Transverse colon (tissue), 4 donors: ENCODE measurements at regions not wholly inside any gene's neighbourhood (a gene's known extent, or its start where the extent isn't known, plus 50 kb on each side); places are given as distances from the start of the nearest gene placed in this dataset.

Experiments used
- DNase-seq: peaks from one replicate; pipeline ENCODE4 v3.0.0-alpha.2; 2019
- H3K27ac ChIP-seq, 4 donors: fragments of 200-600 bp; sonication (generic); 2 replicates each; pipeline ENCODE4 v1.5.1; 2016 to 2018; ENCODE audit warnings: inconsistent platforms in 4 of 4
- H3K27me3 ChIP-seq: fragments of 200-600 bp; sonication (generic); 2 replicates; pipeline ENCODE4 v1.5.1; 2017; ENCODE audit warnings: inconsistent platforms
- H3K36me3 ChIP-seq, 4 donors: fragments of 200-600 bp; sonication (generic); 2 replicates each; pipeline ENCODE4 v1.5.1; 2017 to 2019; ENCODE audit warnings: inconsistent platforms in 4 of 4
- H3K4me1 ChIP-seq, 4 donors: fragments of 200-600 bp; sonication (generic); 2 replicates each; pipeline ENCODE4 v1.5.1; 2017 to 2020; ENCODE audit warnings: inconsistent platforms in 4 of 4
- H3K4me3 ChIP-seq, 4 donors: fragments of 200-600 bp; sonication (generic); 1 replicate in 1 of 4; 2 replicates in 3 of 4; pipeline versions ENCODE4 v1.5.1 to v1.6.1; 2017 to 2019; ENCODE audit warnings: inconsistent platforms in 4 of 4
- H3K9me3 ChIP-seq, 2 donors: fragments of 200-600 bp; sonication (generic); 2 replicates each; pipeline ENCODE4 v1.5.1; 2017 to 2019; ENCODE audit warnings: inconsistent platforms in 2 of 2
- CTCF ChIP-seq, 5 experiments: fragments of 200-600 bp in 3 of 5; fragments of 450-650 bp in 2 of 5; sonication (generic) in 3 of 5; IDR thresholded peaks; 1 replicate in 2 of 5; 2 replicates in 3 of 5; pipeline ENCODE4 v1.5.1; 2016 to 2017; ENCODE audit warnings: antibody characterized with exemption in 5 of 5, inconsistent platforms in 3 of 5, mild to moderate bottlenecking in 2 of 5, moderate library complexity in 1 of 5
- EP300 ChIP-seq: sonication (generic); formaldehyde crosslinking; IDR thresholded peaks from one replicate; pipeline ENCODE4 v1.6.1; 2017; ENCODE audit warnings: antibody characterized with exemption, low read depth
- POLR2A ChIP-seq: fragments of 450-650 bp; IDR thresholded peaks from one replicate; pipeline ENCODE4 v1.6.1; 2016; ENCODE audit warnings: antibody characterized with exemption, mild to moderate bottlenecking, moderate library complexity
- POLR2AphosphoS5 ChIP-seq, 3 donors: sonication (generic); formaldehyde crosslinking; IDR thresholded peaks; one replicate each; pipeline ENCODE4 v1.6.1; 2016; ENCODE audit warnings: antibody characterized with exemption in 3 of 3
- WGBS, 2 donors: methylation state at CpG; one replicate each; pipeline ENCODE4 v1.1.5; 2018; ENCODE audit warnings: low coverage in 1 of 2; 5-methylcytosine and 5-hydroxymethylcytosine counted together
- in situ Hi-C, 4 donors: fragments of 200-750 bp; cut with MboI; loops; one replicate each; pipeline versions ENCODE4 v1.15.0 to v1.15.1; 2017; ENCODE audit warnings: low sequenced_read_pairs in 3 of 4, low pct_ligation_motif_present in 1 of 4, low pct_unique_long_range_greater_than_20kb in 1 of 4
- intact Hi-C: fragments of 100-400 bp; cut with DNase I; formaldehyde crosslinking; loops from one replicate; pipeline ENCODE4 v1.15.1; 2023; ENCODE audit warnings: low total_unique reads

DNA sequence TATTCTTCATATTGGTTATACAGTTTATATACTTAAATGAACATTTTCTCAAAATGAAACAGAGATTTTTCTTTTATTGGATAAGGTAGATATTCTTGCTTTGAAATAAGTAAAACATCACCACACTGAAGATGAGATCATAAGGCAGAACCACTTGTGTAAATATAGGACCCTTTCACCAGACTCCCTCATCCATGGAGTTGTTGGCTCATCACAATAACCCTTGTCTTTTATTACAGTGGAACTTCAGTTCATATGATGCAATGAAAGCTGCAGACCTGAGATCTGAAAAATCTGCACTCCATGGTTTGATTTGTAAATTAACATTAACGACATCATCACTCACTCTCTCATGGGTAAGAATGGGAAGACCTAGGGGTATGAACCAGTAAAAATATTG is 51.9 kb upstream of the DBX2 start:
- in situ Hi-C loops (no loop called here), intact Hi-C loops (no loop called here)
- H3K4me1 ChIP-seq: no peaks in the 10 kb centered on the region
- H3K36me3 ChIP-seq: no peaks in the 10 kb centered on the region
- no peaks in the 10 kb centered on the region for H3K27me3 ChIP-seq
- H3K4me3 ChIP-seq: no peak overlapping the region
- no peak overlapping the region for H3K27ac ChIP-seq
- WGBS, 2 donors: 89 to 92% methylated on average over 1 of the region's 1 CpG
- no peaks in the 10 kb centered on the region for H3K9me3 ChIP-seq
- DNase-seq: no peak
- TF ChIP-seq POLR2AphosphoS5 (IDR thresholded peaks at IDR 0.05) (no peak), POLR2A (no peak), EP300 (no peak), CTCF (IDR thresholded peaks at IDR 0.05) (no peak)

- WGBS, 2 donors: 81 to 88% methylated on average over 2 to 10 of the region's 10 CpGs
- no peaks in the 10 kb centered on the region for H3K9me3 ChIP-seq
These were observed 55.1 kb upstream of the DBX2 start for GRCh38 chr12:45105996-45106395.

GRCh38 chr12:45112306-45112705 is 61.4 kb upstream of the DBX2 start:
- Histone ChIP-seq H3K27ac (no peak overlapping the region), H3K27me3 (no peaks in the 10 kb centered on the region), H3K4me3 (no peak overlapping the region), H3K9me3 (no peaks in the 10 kb centered on the region), H3K36me3 (no peaks in the 10 kb centered on the region), H3K4me1 (no peaks in the 10 kb centered on the region)
- 70 to 75% methylated on average over 2 of the region's 2 CpGs for WGBS, 2 donors
- in situ Hi-C loops (no loop called here), intact Hi-C loops (no loop called here)
- TF ChIP-seq EP300 (no peak), POLR2AphosphoS5 (IDR thresholded peaks at IDR 0.05) (no peak), POLR2A (no peak), CTCF (IDR thresholded peaks at IDR 0.05) (no peak)
- no peak for DNase-seq

More at GRCh38 chr12:45105996-45106395, 55.1 kb upstream of the DBX2 start:
- no peak for TF ChIP-seq POLR2A
- TF ChIP-seq EP300: no peak
- TF ChIP-seq POLR2AphosphoS5 (IDR thresholded peaks at IDR 0.05): no peak
- no peak for TF ChIP-seq CTCF (IDR thresholded peaks at IDR 0.05)
- Histone ChIP-seq H3K27ac (no peak overlapping the region), H3K27me3 (no peaks in the 10 kb centered on the region), H3K36me3 (no peaks in the 10 kb centered on the region), H3K4me1 (no peaks in the 10 kb centered on the region), H3K4me3 (no peak overlapping the region)
- intact Hi-C loops (no loop called here), in situ Hi-C loops (no loop called here)
- no peak for DNase-seq

- 81 to 100% methylated on average over 1 to 2 of the region's 2 CpGs for WGBS, 2 donors
- no peak for DNase-seq
- Histone ChIP-seq H3K9me3 (no peaks in the 10 kb centered on the region), H3K27me3 (no peaks in the 10 kb centered on the region), H3K36me3 (no peaks in the 10 kb centered on the region), H3K4me3 (no peak overlapping the region), H3K4me1 (no peaks in the 10 kb centered on the region), H3K27ac (no peak overlapping the region)
- intact Hi-C loops: no loop called here
- in situ Hi-C loops: no loop called here
- no peak for TF ChIP-seq POLR2AphosphoS5 (IDR thresholded peaks at IDR 0.05)
These were observed 70.3 kb upstream of the DBX2 start for GRCh38 chr12:45121224-45121623.

DNA sequence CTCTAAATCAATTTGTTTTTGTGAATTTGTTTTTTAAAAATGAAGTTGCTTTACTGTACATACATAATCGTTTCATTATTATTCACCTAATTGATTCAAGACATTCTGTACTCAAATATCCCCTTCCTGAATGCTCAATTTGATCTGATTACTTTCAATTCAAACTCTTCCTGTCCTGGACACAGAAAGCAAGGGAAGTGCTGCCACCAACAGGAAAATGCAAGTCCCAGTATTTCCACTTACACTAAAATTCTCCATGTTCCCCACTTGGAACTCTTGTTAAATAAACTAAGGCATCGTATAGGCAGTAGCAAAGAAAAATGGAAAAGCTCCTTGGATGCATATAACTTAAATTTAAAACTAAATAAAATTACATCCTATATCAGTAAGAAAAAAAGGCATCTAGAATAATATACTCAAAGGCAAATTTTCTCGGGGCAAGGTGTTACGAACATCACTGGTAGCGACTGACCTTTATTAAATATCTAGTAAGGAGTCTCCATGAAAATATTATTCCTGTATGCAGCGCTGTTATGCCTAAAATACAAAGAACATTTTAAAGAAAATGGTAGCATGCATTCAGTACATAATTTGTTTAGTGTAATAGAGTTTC is 72.0 kb upstream of the DBX2 start:
- Histone ChIP-seq H3K9me3 (no peaks in the 10 kb centered on the region), H3K36me3 (no peaks in the 10 kb centered on the region), H3K4me1 (no peaks in the 10 kb centered on the region), H3K4me3 (no peak overlapping the region), H3K27me3 (no peaks in the 10 kb centered on the region), H3K27ac (no peak overlapping the region)
- 55 to 66% methylated on average over 6 of the region's 6 CpGs for WGBS, 2 donors
- no peak for TF ChIP-seq POLR2AphosphoS5 (IDR thresholded peaks at IDR 0.05)
- TF ChIP-seq EP300: no peak
- no peak for TF ChIP-seq POLR2A
- peak in 1 of 5 experiments; percentile 9 for TF ChIP-seq CTCF (IDR thresholded peaks at IDR 0.05)
- in situ Hi-C loops: no loop called here
- intact Hi-C loops: no loop called here
- DNase-seq: no peak
